WTC11 (cell line): ENCODE measurements at regions not wholly inside any gene's neighbourhood (a gene's known extent, or its start where the extent isn't known, plus 50 kb on each side); places are given as distances from the start of the nearest gene placed in this dataset.

ENCODE experiments used
- ATAC-seq: fragments of 200-7000 bp; cut with Tn5 transposase; 2 replicates; pipeline ENCODE4 v1.10.0; 2021; ENCODE audit warnings: mild to moderate bottlenecking, moderate library complexity
- CTCF ChIA-PET: fragments of 300-600 bp; sonication (Branson Sonifier 250); formaldehyde crosslinking; loops from one replicate; lab custom pipeline; 2021; ENCODE audit warnings: antibody characterized with exemption; lab: Charles Lee
- POLR2A ChIA-PET: fragments of 350-600 bp; sonication (Branson Sonifier 250); formaldehyde crosslinking; loops from one replicate; lab custom pipeline; 2021; ENCODE audit warnings: antibody characterized with exemption; lab: Charles Lee
- DNase-seq: peaks from one replicate; pipeline ENCODE4 v3.0.0; 2021; ENCODE audit warnings: low spot score
- H3K27ac Mint-ChIP-seq: 2 replicates; pipeline ENCODE4 v1.8.0; 2021; ENCODE audit warnings: mixed read lengths
- H3K27me3 Mint-ChIP-seq: 2 replicates; pipeline ENCODE4 v1.8.0; 2021; ENCODE audit warnings: low read depth, mild to moderate bottlenecking, moderate library complexity, mixed read lengths
- H3K36me3 Mint-ChIP-seq: 2 replicates; pipeline ENCODE4 v1.8.0; 2021; ENCODE audit warnings: mixed read lengths
- H3K4me1 Mint-ChIP-seq: 2 replicates; pipeline ENCODE4 v1.8.0; 2022; ENCODE audit warnings: mixed read lengths
- H3K4me3 Mint-ChIP-seq: 2 replicates; pipeline ENCODE4 v1.8.0; 2021; ENCODE audit warnings: mild to moderate bottlenecking, moderate library complexity, mixed read lengths
- H3K9me3 Mint-ChIP-seq: 2 replicates; pipeline ENCODE4 v1.8.0; 2021; ENCODE audit warnings: mixed read lengths
- ATF1 ChIP-seq: sonication (generic); formaldehyde crosslinking; IDR thresholded peaks from 2 replicates; pipeline ENCODE4 v1.8.1; 2023; ENCODE audit warnings: mild to moderate bottlenecking, moderate library complexity, missing genetic modification reagents
- ATF6 ChIP-seq: sonication (generic); formaldehyde crosslinking; IDR thresholded peaks from 2 replicates; pipeline ENCODE4 v1.8.1; 2023; ENCODE audit warnings: mild to moderate bottlenecking, missing genetic modification reagents
- E2F1 ChIP-seq: sonication (generic); formaldehyde crosslinking; IDR thresholded peaks from 2 replicates; pipeline ENCODE4 v1.8.0; 2022; ENCODE audit warnings: mild to moderate bottlenecking, missing genetic modification reagents
- ELF4 ChIP-seq: sonication (generic); formaldehyde crosslinking; IDR thresholded peaks from 2 replicates; pipeline ENCODE4 v1.8.1; 2022; ENCODE audit warnings: low read depth, mild to moderate bottlenecking, moderate library complexity, missing genetic modification reagents
- ERG ChIP-seq: fragments of 250-450 bp; sonication (Bioruptor Pico); IDR thresholded peaks from 2 replicates; pipeline ENCODE4 v1.8.0; 2021; ENCODE audit warnings: mild to moderate bottlenecking
- MLX ChIP-seq: sonication (generic); formaldehyde crosslinking; IDR thresholded peaks from 2 replicates; pipeline ENCODE4 v1.8.1; 2023; ENCODE audit warnings: mild to moderate bottlenecking, missing genetic modification reagents, moderate library complexity
- MXD4 ChIP-seq: fragments of 250-450 bp; sonication (Bioruptor Pico); IDR thresholded peaks from 2 replicates; pipeline ENCODE4 v1.8.0; 2021; ENCODE audit warnings: mild to moderate bottlenecking, moderate library complexity, borderline replicate concordance
- NFE2L1 ChIP-seq: sonication (generic); formaldehyde crosslinking; IDR thresholded peaks from 2 replicates; pipeline ENCODE4 v1.8.1; 2023; ENCODE audit warnings: missing genetic modification reagents
- RELA ChIP-seq: sonication (generic); formaldehyde crosslinking; IDR thresholded peaks from 2 replicates; pipeline ENCODE4 v1.8.1; 2022; ENCODE audit warnings: missing genetic modification reagents, mild to moderate bottlenecking, borderline replicate concordance
- RORB ChIP-seq: fragments of 250-450 bp; sonication (Bioruptor Pico); IDR thresholded peaks from 2 replicates; pipeline ENCODE4 v1.9.0; 2021; ENCODE audit warnings: mild to moderate bottlenecking
- TCF7 ChIP-seq: sonication (generic); formaldehyde crosslinking; IDR thresholded peaks from 2 replicates; pipeline ENCODE4 v1.8.0; 2022; ENCODE audit warnings: mild to moderate bottlenecking, low read depth, missing genetic modification reagents, moderate library complexity
- TEAD1 ChIP-seq: sonication (generic); formaldehyde crosslinking; IDR thresholded peaks from 2 replicates; pipeline ENCODE4 v1.8.0; 2022; ENCODE audit warnings: mild to moderate bottlenecking, missing genetic modification reagents
- TEAD4 ChIP-seq: sonication (generic); formaldehyde crosslinking; IDR thresholded peaks from 2 replicates; pipeline ENCODE4 v1.8.0; 2022; ENCODE audit warnings: mild to moderate bottlenecking, missing genetic modification reagents
- ZMAT4 ChIP-seq: fragments of 250-450 bp; sonication (Bioruptor Pico); IDR thresholded peaks from 2 replicates; pipeline ENCODE4 v1.9.0; 2021; ENCODE audit warnings: mild to moderate bottlenecking
- ZNF219 ChIP-seq: sonication (generic); formaldehyde crosslinking; IDR thresholded peaks from 2 replicates; pipeline ENCODE4 v1.8.0; 2023; ENCODE audit warnings: missing genetic modification reagents, mild to moderate bottlenecking, borderline replicate concordance
- ZNF317 ChIP-seq: sonication (generic); formaldehyde crosslinking; IDR thresholded peaks from 2 replicates; pipeline ENCODE4 v1.8.1; 2023; ENCODE audit warnings: low read depth, mild to moderate bottlenecking, moderate library complexity, missing genetic modification reagents, borderline replicate concordance
- ZNF396 ChIP-seq: fragments of 250-450 bp; sonication (Bioruptor Pico); IDR thresholded peaks from 2 replicates; pipeline ENCODE4 v1.8.0; 2021; ENCODE audit warnings: mild to moderate bottlenecking, moderate library complexity, borderline replicate concordance
- ZNF416 ChIP-seq: fragments of 250-450 bp; sonication (Bioruptor Pico); IDR thresholded peaks from 2 replicates; pipeline ENCODE4 v1.9.0; 2021; ENCODE audit warnings: mild to moderate bottlenecking, inconsistent platforms
- ZNF425 ChIP-seq: fragments of 250-450 bp; sonication (Bioruptor Pico); conservative IDR thresholded peaks from 2 replicates; pipeline ENCODE4 v1.9.0; 2021; ENCODE audit warnings: mild to moderate bottlenecking
- ZNF512 ChIP-seq: sonication (generic); formaldehyde crosslinking; IDR thresholded peaks from 2 replicates; pipeline ENCODE4 v1.8.1; 2022; ENCODE audit warnings: missing genetic modification reagents, borderline replicate concordance

- Mint-ChIP-seq H3K4me3 (no peak overlapping the region), H3K4me1 (peaks cover 3% of the 10 kb centered on the region; the same call in 1 of the 2 replicates), H3K27me3 (no peaks in the 10 kb centered on the region), H3K9me3 (peaks cover 13% of the 10 kb centered on the region), H3K27ac (no peak overlapping the region), H3K36me3 (no peaks in the 10 kb centered on the region)
- no peak for DNase-seq
- no peak for ATAC-seq
- ChIA-PET POLR2A (no interaction called here), CTCF (interaction anchor here (1.4 kb wide), 1 partner anchor 29 kb away, joined by 6 read pairs; no protein-coding TSS in a partner anchor)
- no peak for TF ChIP-seq TEAD4 (CRISPR knock-in tag)
- TF ChIP-seq ZNF425 (CRISPR knock-in tag): no peak
- TF ChIP-seq ZNF219: no peak
- no peak for TF ChIP-seq ELF4 (CRISPR knock-in tag)
- TF ChIP-seq RELA (CRISPR knock-in tag): no peak
- TF ChIP-seq ATF1 (CRISPR knock-in tag): no peak
- TF ChIP-seq E2F1 (CRISPR knock-in tag): no peak
- no peak for TF ChIP-seq MXD4 (CRISPR knock-in tag)
- no peak for TF ChIP-seq ZNF317 (CRISPR knock-in tag)
- no peak for TF ChIP-seq ZMAT4 (CRISPR knock-in tag)
- no peak for TF ChIP-seq ATF6 (CRISPR knock-in tag)
- TF ChIP-seq ZNF512 (CRISPR knock-in tag): no peak
- no peak for TF ChIP-seq TEAD1 (CRISPR knock-in tag)
- TF ChIP-seq RORB (CRISPR knock-in tag): no peak
- no peak for TF ChIP-seq TCF7 (CRISPR knock-in tag)
- TF ChIP-seq NFE2L1 (CRISPR knock-in tag): no peak
- TF ChIP-seq ZNF396 (CRISPR knock-in tag): no peak
- TF ChIP-seq ZNF416: no peak
- TF ChIP-seq MLX (CRISPR knock-in tag): no peak
- no peak for TF ChIP-seq ERG (CRISPR knock-in tag)
These were observed 194.5 kb upstream of the STK17B start for GRCh38 chr2:196365923-196366322.
